ENCODE measurements at regions not wholly inside any gene's neighbourhood (a gene's known extent, or its start where the extent isn't known, plus 50 kb on each side); places are given as distances from the start of the nearest gene placed in this dataset.

DNA sequence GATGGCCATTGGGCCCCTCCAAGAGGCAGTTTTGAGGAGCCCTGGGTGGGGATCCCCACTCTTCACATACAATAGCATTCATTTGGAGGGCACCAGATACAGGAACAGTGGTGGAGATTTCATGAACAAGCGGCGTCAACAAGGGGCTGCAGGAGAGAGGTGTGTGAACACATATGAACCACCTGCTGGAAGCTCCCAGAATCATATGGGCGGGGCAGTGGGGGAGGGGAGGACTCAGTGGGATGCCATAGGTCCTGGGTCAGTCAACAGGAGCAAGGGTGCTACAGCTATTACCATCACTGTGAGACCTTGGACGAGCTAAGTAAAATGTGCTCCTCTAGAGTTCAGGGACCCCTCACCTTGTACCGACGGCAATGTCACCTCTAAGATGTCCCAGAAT, 100.4 kb upstream of the IRF2BP2 start:
- no peak for TF ChIP-seq CTCF (IDR thresholded peaks at IDR 0.05)
- no peak for TF ChIP-seq EZH2 (IDR thresholded peaks at IDR 0.05; ENCODE audit: borderline replicate concordance, insufficient read depth, low read depth, low read length, poor library complexity, severe bottlenecking)
